ENCODE measurements at regions not wholly inside any gene's neighbourhood (a gene's known extent, or its start where the extent isn't known, plus 50 kb on each side); places are given as distances from the start of the nearest gene placed in this dataset.

DNA sequence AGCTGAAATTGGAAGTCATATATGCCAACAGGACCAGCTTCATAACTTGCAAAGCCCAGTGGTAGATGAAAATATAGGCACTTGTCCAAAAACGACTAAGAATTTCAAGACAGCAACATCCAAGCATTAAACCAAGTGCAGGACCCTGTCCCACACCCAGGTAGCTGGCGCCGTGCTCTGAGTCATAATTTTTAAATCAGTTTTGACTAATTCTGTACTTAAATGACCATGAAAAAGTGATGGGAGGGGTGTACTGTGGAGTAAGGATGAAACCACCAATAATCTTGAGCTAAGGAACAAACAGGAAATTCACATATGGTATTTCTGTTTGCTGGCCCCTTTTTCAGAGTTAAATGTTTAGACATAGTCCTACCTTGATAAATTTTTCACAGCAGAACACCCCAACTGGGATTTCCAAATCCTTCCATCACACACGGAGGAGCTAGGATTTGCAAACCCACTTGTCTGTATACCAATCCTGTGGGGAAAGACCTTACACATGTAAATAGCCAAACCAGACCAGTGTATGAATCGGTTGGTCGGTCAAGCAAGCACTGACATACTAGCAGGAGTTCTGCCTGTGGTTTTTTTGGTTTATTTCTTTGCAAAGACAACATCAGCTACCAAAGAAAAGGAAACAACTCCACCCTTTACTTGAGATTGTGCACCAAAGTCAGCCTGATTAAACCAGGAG, 235.7 kb upstream of the RAB4A start:
- Histone ChIP-seq H3K4me1 (ENCODE audit: control extremely low read depth in 1 of 4, control insufficient read depth in 4 of 4, insufficient read depth in 4 of 4, low read length in 3 of 4) (peaks cover 7 to 28% (median 24%) of the 10 kb centered on the region in 4 experiments), H3K4me3 (ENCODE audit: control insufficient read depth in 1 of 7, extremely low read depth in 1 of 7, insufficient read depth in 4 of 7, low read depth in 2 of 7, low read length in 6 of 7) (no peak overlapping the region), H3K9me3 (ENCODE audit: control extremely low read depth in 1 of 5, control insufficient read depth in 4 of 5, insufficient read depth in 2 of 5, low read depth in 1 of 5, low read length in 4 of 5) (no peaks in the 10 kb centered on the region), H3K36me3 (ENCODE audit: control insufficient read depth in 4 of 4, insufficient read depth in 4 of 4, low read length in 3 of 4) (no peaks in the 10 kb centered on the region), H3K27ac (ENCODE audit: insufficient read depth in 1 of 2, low read depth in 1 of 2, low read length in 2 of 2, poor library complexity in 1 of 2, severe bottlenecking in 2 of 2) (no peak overlapping the region), H3K27me3 (replicated peaks in 2 of 5; ENCODE audit: control insufficient read depth in 4 of 5, insufficient read depth in 5 of 5, low read length in 4 of 5) (no peaks in the 10 kb centered on the region)
- 85% methylated on average over 3 of the region's 6 CpGs for WGBS (ENCODE audit: insufficient coverage)
- no peak for DNase-seq
- ChIA-PET POLR2A (interaction anchor here (0.7 kb wide), 1 partner anchor 33 kb away, joined by 3 read pairs; no protein-coding TSS in a partner anchor), CTCF (interaction anchor here (1.0 to 2.2 kb wide), 4 partner anchors 10 to 113 kb away, joined by 3 to 7 read pairs (median 6); no protein-coding TSS in a partner anchor)

DNA sequence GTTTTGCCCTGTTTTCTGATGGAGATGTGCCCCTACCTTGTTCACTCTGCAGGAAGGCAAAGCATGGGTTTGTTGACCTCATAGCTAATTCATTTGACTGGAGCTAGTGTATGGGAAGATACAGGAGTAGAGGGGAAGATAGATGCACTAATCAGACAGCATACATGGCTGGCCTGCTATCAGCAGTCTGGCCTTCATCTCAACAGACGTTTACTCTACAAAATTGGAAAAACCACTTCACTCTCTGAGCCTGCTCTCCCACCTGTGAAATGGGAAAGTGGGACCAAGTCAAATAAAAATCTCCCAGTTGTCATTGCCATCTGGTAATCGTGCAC, 235.2 kb upstream of the RAB4A start:
- no peak overlapping the region for H3K4me3 ChIP-seq (ENCODE audit: control insufficient read depth in 1 of 7, extremely low read depth in 1 of 7, insufficient read depth in 4 of 7, low read depth in 2 of 7, low read length in 6 of 7)
- H3K27me3 ChIP-seq (replicated peaks in 2 of 5; ENCODE audit: control insufficient read depth in 4 of 5, insufficient read depth in 5 of 5, low read length in 4 of 5) = no peaks in the 10 kb centered on the region
- peaks cover 6 to 23% (median 19%) of the 10 kb centered on the region in 4 experiments for H3K4me1 ChIP-seq (ENCODE audit: control extremely low read depth in 1 of 4, control insufficient read depth in 4 of 4, insufficient read depth in 4 of 4, low read length in 3 of 4)
- DNase-seq = no peak
- H3K27ac ChIP-seq (ENCODE audit: insufficient read depth in 1 of 2, low read depth in 1 of 2, low read length in 2 of 2, poor library complexity in 1 of 2, severe bottlenecking in 2 of 2) = no peak overlapping the region
- H3K9me3 ChIP-seq (ENCODE audit: control extremely low read depth in 1 of 5, control insufficient read depth in 4 of 5, insufficient read depth in 2 of 5, low read depth in 1 of 5, low read length in 4 of 5) = no peaks in the 10 kb centered on the region
- no peaks in the 10 kb centered on the region for H3K36me3 ChIP-seq (ENCODE audit: control insufficient read depth in 4 of 4, insufficient read depth in 4 of 4, low read length in 3 of 4)
- 92% methylated on average over 2 of the region's 2 CpGs for WGBS (ENCODE audit: insufficient coverage)
- POLR2A ChIA-PET = no interaction called here
- CTCF ChIA-PET = interaction anchor here (1.6 to 2.2 kb wide), 2 partner anchors 11 to 32 kb away, joined by 6 to 7 read pairs; no protein-coding TSS in a partner anchor

DNA sequence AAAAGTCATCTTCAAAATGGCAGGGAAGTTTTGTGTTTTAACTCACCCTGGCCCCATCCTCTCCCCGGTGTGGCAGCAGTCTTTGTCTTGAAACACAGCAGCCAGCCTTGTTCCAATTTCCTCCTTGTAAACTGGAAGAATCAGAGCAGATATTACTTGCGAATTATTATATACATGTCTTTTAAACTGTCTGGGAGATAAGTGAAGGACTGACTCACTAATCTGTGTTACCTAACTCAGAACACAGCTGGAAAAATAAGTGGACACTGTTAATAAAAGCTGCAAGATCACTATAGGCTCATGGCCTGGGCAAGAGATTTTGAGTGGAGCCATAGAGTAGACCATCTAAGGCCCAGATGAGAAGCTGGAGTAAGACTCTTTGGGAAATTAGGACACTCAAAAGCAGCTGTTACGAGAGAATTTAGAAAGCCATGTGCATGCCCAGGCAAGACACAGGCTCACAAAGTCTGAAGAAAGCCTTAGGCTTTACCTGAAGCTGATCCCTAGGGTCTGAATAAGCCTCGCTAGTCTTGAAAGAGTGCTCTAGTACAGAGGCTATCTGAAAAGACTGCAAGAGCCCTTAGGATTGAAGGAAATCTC, 233.0 kb upstream of the RAB4A start:
- no peaks in the 10 kb centered on the region for H3K27me3 ChIP-seq (replicated peaks in 2 of 5; ENCODE audit: control insufficient read depth in 4 of 5, insufficient read depth in 5 of 5, low read length in 4 of 5)
- H3K27ac ChIP-seq (ENCODE audit: insufficient read depth in 1 of 2, low read depth in 1 of 2, low read length in 2 of 2, poor library complexity in 1 of 2, severe bottlenecking in 2 of 2) = no peak overlapping the region
- POLR2A ChIA-PET = no interaction called here
- no peak overlapping the region for H3K4me3 ChIP-seq (ENCODE audit: control insufficient read depth in 1 of 7, extremely low read depth in 1 of 7, insufficient read depth in 4 of 7, low read depth in 2 of 7, low read length in 6 of 7)
- no peaks in the 10 kb centered on the region for H3K36me3 ChIP-seq (ENCODE audit: control insufficient read depth in 4 of 4, insufficient read depth in 4 of 4, low read length in 3 of 4)
- CTCF ChIA-PET = interaction anchor here (1.6 kb wide), 1 partner anchor 12 kb away, joined by 4 read pairs; no protein-coding TSS in a partner anchor
- peaks cover 2 to 7% (median 5%) of the 10 kb centered on the region in 4 experiments for H3K4me1 ChIP-seq (ENCODE audit: control extremely low read depth in 1 of 4, control insufficient read depth in 4 of 4, insufficient read depth in 4 of 4, low read length in 3 of 4)
- 100% methylated on average over 4 of the region's 4 CpGs for WGBS (ENCODE audit: insufficient coverage)
- no peak for DNase-seq
- H3K9me3 ChIP-seq (ENCODE audit: control extremely low read depth in 1 of 5, control insufficient read depth in 4 of 5, insufficient read depth in 2 of 5, low read depth in 1 of 5, low read length in 4 of 5) = no peaks in the 10 kb centered on the region

DNA sequence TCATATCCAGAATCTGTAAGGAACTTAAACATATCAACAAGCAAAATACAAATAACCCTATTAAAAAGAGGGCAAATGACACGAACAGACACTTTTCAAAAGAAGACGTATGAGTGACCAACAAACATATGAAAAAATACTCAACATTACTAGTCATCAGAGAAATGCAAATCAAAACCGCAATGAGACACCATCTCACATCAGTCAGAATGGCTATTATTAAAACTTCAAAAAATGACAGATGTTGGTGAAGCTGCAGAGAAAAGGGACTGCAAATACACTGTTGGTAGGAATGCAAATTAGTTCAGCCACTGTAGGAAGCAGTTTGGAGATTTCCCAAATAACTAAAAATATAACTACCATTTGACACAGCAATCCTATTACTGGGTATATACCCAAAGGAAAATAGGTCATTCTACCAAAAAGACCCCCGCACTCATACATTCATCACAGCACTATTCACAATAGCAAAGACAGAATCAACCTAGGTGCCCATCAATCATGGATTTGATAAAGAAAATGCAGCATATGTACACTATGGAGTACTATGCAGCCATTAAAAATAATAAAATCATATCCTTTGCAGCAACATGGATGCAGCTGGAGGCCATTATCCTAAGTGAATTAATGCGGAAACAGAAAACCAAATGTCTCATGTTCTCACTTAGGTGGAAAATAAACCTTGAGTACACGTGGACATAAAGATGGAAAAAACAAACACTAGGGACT, 230.1 kb upstream of the RAB4A start:
- no peak for DNase-seq
- no peak overlapping the region for H3K4me3 ChIP-seq (ENCODE audit: control insufficient read depth in 1 of 7, extremely low read depth in 1 of 7, insufficient read depth in 4 of 7, low read depth in 2 of 7, low read length in 6 of 7)
- ChIA-PET POLR2A (no interaction called here), CTCF (no interaction called here)
- WGBS (ENCODE audit: insufficient coverage) = 100% methylated on average over 4 of the region's 6 CpGs
- no peaks in the 10 kb centered on the region for H3K27me3 ChIP-seq (replicated peaks in 2 of 5; ENCODE audit: control insufficient read depth in 4 of 5, insufficient read depth in 5 of 5, low read length in 4 of 5)
- no peak overlapping the region for H3K27ac ChIP-seq (ENCODE audit: insufficient read depth in 1 of 2, low read depth in 1 of 2, low read length in 2 of 2, poor library complexity in 1 of 2, severe bottlenecking in 2 of 2)
- no peaks in the 10 kb centered on the region for H3K36me3 ChIP-seq (ENCODE audit: control insufficient read depth in 4 of 4, insufficient read depth in 4 of 4, low read length in 3 of 4)
- peaks cover 0 to 7% (median 0%) of the 10 kb centered on the region in 4 experiments for H3K4me1 ChIP-seq (ENCODE audit: control extremely low read depth in 1 of 4, control insufficient read depth in 4 of 4, insufficient read depth in 4 of 4, low read length in 3 of 4)
- H3K9me3 ChIP-seq (ENCODE audit: control extremely low read depth in 1 of 5, control insufficient read depth in 4 of 5, insufficient read depth in 2 of 5, low read depth in 1 of 5, low read length in 4 of 5) = no peaks in the 10 kb centered on the region

DNA sequence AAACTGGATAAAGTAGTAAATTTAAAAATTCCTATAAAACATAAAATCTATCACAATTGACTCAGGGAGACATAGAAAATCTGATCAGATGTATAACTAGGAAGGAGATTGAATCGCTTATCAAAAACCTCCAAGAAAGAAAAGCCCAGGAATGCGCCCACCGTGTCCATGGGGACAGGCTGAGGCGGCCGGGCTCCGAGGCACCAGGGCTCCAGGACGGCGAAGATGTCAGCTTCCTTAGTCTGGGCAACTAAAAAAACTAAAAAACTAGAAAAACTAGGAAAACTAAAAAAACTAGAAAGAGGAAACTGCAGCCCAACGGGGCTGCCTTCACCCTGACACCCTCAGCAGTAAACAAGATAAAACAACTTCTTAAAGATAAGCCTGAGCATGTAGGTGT, 229.0 kb upstream of the RAB4A start:
- no peak overlapping the region for H3K27ac ChIP-seq (ENCODE audit: insufficient read depth in 1 of 2, low read depth in 1 of 2, low read length in 2 of 2, poor library complexity in 1 of 2, severe bottlenecking in 2 of 2)
- ChIA-PET CTCF (interaction anchor here (0.9 kb wide), 1 partner anchor 8 kb away, joined by 3 read pairs; no protein-coding TSS in a partner anchor), POLR2A (no interaction called here)
- no peaks in the 10 kb centered on the region for H3K9me3 ChIP-seq (ENCODE audit: control extremely low read depth in 1 of 5, control insufficient read depth in 4 of 5, insufficient read depth in 2 of 5, low read depth in 1 of 5, low read length in 4 of 5)
- peaks cover 0 to 7% (median 0%) of the 10 kb centered on the region in 4 experiments for H3K4me1 ChIP-seq (ENCODE audit: control extremely low read depth in 1 of 4, control insufficient read depth in 4 of 4, insufficient read depth in 4 of 4, low read length in 3 of 4)
- 100% methylated on average over 5 of the region's 9 CpGs for WGBS (ENCODE audit: insufficient coverage)
- no peaks in the 10 kb centered on the region for H3K36me3 ChIP-seq (ENCODE audit: control insufficient read depth in 4 of 4, insufficient read depth in 4 of 4, low read length in 3 of 4)
- no peak overlapping the region for H3K4me3 ChIP-seq (ENCODE audit: control insufficient read depth in 1 of 7, extremely low read depth in 1 of 7, insufficient read depth in 4 of 7, low read depth in 2 of 7, low read length in 6 of 7)
- DNase-seq = no peak
- H3K27me3 ChIP-seq (replicated peaks in 2 of 5; ENCODE audit: control insufficient read depth in 4 of 5, insufficient read depth in 5 of 5, low read length in 4 of 5) = no peaks in the 10 kb centered on the region

DNA sequence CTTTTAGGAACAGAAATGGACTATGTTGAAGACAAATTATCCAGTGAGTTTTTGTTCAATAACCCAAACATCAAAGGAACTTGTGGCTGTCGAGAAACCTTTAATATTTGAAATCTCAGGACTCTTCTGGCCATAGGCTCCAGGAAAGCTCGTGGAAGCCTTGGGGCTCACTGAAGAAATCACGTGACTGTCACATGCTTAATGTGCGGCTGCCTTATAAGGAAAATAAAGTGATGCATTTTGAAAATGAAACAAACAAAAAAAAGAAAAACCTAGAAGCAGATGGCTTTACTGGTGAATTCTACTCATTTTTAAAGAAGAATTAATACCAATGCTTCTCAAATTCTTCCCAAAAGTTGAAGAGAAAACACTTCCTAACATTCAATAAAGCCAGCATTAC, 228.4 kb upstream of the RAB4A start:
- H3K27ac ChIP-seq (ENCODE audit: insufficient read depth in 1 of 2, low read depth in 1 of 2, low read length in 2 of 2, poor library complexity in 1 of 2, severe bottlenecking in 2 of 2) = no peak overlapping the region
- no peak for DNase-seq
- peaks cover 0 to 7% (median 0%) of the 10 kb centered on the region in 4 experiments for H3K4me1 ChIP-seq (ENCODE audit: control extremely low read depth in 1 of 4, control insufficient read depth in 4 of 4, insufficient read depth in 4 of 4, low read length in 3 of 4)
- 100% methylated on average over 1 of the region's 4 CpGs for WGBS (ENCODE audit: insufficient coverage)
- no peaks in the 10 kb centered on the region for H3K36me3 ChIP-seq (ENCODE audit: control insufficient read depth in 4 of 4, insufficient read depth in 4 of 4, low read length in 3 of 4)
- no peaks in the 10 kb centered on the region for H3K27me3 ChIP-seq (replicated peaks in 2 of 5; ENCODE audit: control insufficient read depth in 4 of 5, insufficient read depth in 5 of 5, low read length in 4 of 5)
- H3K4me3 ChIP-seq (ENCODE audit: control insufficient read depth in 1 of 7, extremely low read depth in 1 of 7, insufficient read depth in 4 of 7, low read depth in 2 of 7, low read length in 6 of 7) = no peak overlapping the region
- ChIA-PET POLR2A (no interaction called here), CTCF (interaction anchor here (0.9 to 1.6 kb wide), 2 partner anchors 9 to 13 kb away, joined by 3 read pairs; no protein-coding TSS in a partner anchor)
- H3K9me3 ChIP-seq (ENCODE audit: control extremely low read depth in 1 of 5, control insufficient read depth in 4 of 5, insufficient read depth in 2 of 5, low read depth in 1 of 5, low read length in 4 of 5) = no peaks in the 10 kb centered on the region

DNA sequence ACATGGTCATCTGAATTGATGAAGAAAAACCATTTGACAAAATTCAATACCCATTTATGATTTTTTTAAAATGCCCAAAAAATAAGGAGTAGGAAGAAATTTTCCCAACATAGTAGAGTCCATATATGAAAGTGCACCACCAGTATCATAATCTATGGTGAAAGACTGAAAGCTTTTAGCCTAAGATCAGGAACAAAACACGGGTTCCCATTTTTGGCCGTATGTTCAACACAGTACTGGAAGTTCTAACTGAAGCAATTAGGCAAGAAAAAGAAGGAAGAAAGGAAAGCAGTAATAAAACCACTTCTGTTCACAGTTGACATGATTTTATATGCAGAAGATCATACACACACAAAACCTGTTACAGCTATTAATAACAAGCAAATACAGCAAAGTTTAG, 227.8 kb upstream of the RAB4A start:
- WGBS (ENCODE audit: insufficient coverage) = no CpG with 5 or more reads among the region's 2 CpGs
- CTCF ChIA-PET = interaction anchor here (1.6 kb wide), 1 partner anchor 13 kb away, joined by 3 read pairs; no protein-coding TSS in a partner anchor

More for the DNA sequence above, 227.8 kb upstream of the RAB4A start:
- POLR2A ChIA-PET = no interaction called here
- Histone ChIP-seq H3K27me3 (replicated peaks in 2 of 5; ENCODE audit: control insufficient read depth in 4 of 5, insufficient read depth in 5 of 5, low read length in 4 of 5) (no peaks in the 10 kb centered on the region), H3K36me3 (ENCODE audit: control insufficient read depth in 4 of 4, insufficient read depth in 4 of 4, low read length in 3 of 4) (no peaks in the 10 kb centered on the region), H3K9me3 (ENCODE audit: control extremely low read depth in 1 of 5, control insufficient read depth in 4 of 5, insufficient read depth in 2 of 5, low read depth in 1 of 5, low read length in 4 of 5) (no peaks in the 10 kb centered on the region), H3K27ac (ENCODE audit: insufficient read depth in 1 of 2, low read depth in 1 of 2, low read length in 2 of 2, poor library complexity in 1 of 2, severe bottlenecking in 2 of 2) (no peak overlapping the region), H3K4me1 (ENCODE audit: control extremely low read depth in 1 of 4, control insufficient read depth in 4 of 4, insufficient read depth in 4 of 4, low read length in 3 of 4) (peaks cover 0 to 7% (median 0%) of the 10 kb centered on the region in 4 experiments), H3K4me3 (ENCODE audit: control insufficient read depth in 1 of 7, extremely low read depth in 1 of 7, insufficient read depth in 4 of 7, low read depth in 2 of 7, low read length in 6 of 7) (no peak overlapping the region)
- no peak for DNase-seq
